NOMO-1 treated with DMSO at 0.1 percent for 48 hours (cell line): ENCODE measurements at regions not wholly inside any gene's neighbourhood (a gene's known extent, or its start where the extent isn't known, plus 50 kb on each side); places are given as distances from the start of the nearest gene placed in this dataset.
"Not testable (repeated sequence)": the region's sequence is repeated elsewhere in the genome, so short reads cannot be mapped to it uniquely, and the experiment has no call there.

Experiments used
- DNase-seq: peaks from one replicate; lab custom pipeline; 2025; ENCODE audit not compliant: unreplicated experiment; lab: John Stamatoyannopoulos, UW

- DNase-seq: no peak
Observed at GRCh38 chr13:84812078-84812477, 929.8 kb upstream of the SLITRK1 start.

GRCh38 chr13:84810781-84811180 is 928.5 kb upstream of the SLITRK1 start:
- DNase-seq: no peak

GRCh38 chr13:84802073-84802472 is 919.8 kb upstream of the SLITRK1 start:
- no peak for DNase-seq

GRCh38 chr13:84784443-84785153 is 902.3 kb upstream of the SLITRK1 start:
- DNase-seq: peak; percentile 8

GRCh38 chr13:84777316-84777715 is 895.0 kb upstream of the SLITRK1 start:
- no peak for DNase-seq

GRCh38 chr13:84776593-84776992 is 894.3 kb upstream of the SLITRK1 start:
- no peak for DNase-seq

- not testable (repeated sequence) for DNase-seq
Observed at GRCh38 chr13:84775920-84776319, 893.6 kb upstream of the SLITRK1 start.

- no peak for DNase-seq
Observed at GRCh38 chr13:84774111-84774510, 891.8 kb upstream of the SLITRK1 start.

GRCh38 chr13:84760956-84761355 is 878.7 kb upstream of the SLITRK1 start:
- no peak for DNase-seq

- DNase-seq: no peak
Observed at GRCh38 chr13:84749126-84749525, 866.9 kb upstream of the SLITRK1 start.

GRCh38 chr13:84745051-84745551 is 862.8 kb upstream of the SLITRK1 start:
- no peak for DNase-seq

- no peak for DNase-seq
Observed at GRCh38 chr13:84744203-84744602, 861.9 kb upstream of the SLITRK1 start.

GRCh38 chr13:84741253-84741652 is 859.0 kb upstream of the SLITRK1 start:
- DNase-seq: no peak

GRCh38 chr13:84739021-84739420 is 856.7 kb upstream of the SLITRK1 start:
- no peak for DNase-seq

- DNase-seq: no peak
Observed at GRCh38 chr13:84737661-84738060, 855.4 kb upstream of the SLITRK1 start.

GRCh38 chr13:84730376-84730775 is 848.1 kb upstream of the SLITRK1 start:
- DNase-seq: no peak

- peak; percentile 50 for DNase-seq
Observed at GRCh38 chr13:84705982-84706710, 823.9 kb upstream of the SLITRK1 start.

- no peak for DNase-seq
Observed at GRCh38 chr13:84702174-84702573, 819.9 kb upstream of the SLITRK1 start.

GRCh38 chr13:84697591-84697990 is 815.3 kb upstream of the SLITRK1 start:
- not testable (repeated sequence) for DNase-seq

- DNase-seq: no peak
Observed at GRCh38 chr13:84686973-84687372, 804.7 kb upstream of the SLITRK1 start.

- no peak for DNase-seq
Observed at GRCh38 chr13:84686458-84686857, 804.2 kb upstream of the SLITRK1 start.

GRCh38 chr13:84684804-84685203 is 802.5 kb upstream of the SLITRK1 start:
- no peak for DNase-seq
